ENCODE measurements at regions not wholly inside any gene's neighbourhood (a gene's known extent, or its start where the extent isn't known, plus 50 kb on each side); places are given as distances from the start of the nearest gene placed in this dataset.

GRCh38 chr2:122368576-122369243, 613.3 kb downstream of the TSN start:
- Histone ChIP-seq H3K4me3 (no peak overlapping the region), H3K4me1 (no peaks in the 10 kb centered on the region), H3K36me3 (no peaks in the 10 kb centered on the region), H3K9me3 (no peaks in the 10 kb centered on the region), H3K27ac (no peak overlapping the region), H3K27me3 (no peaks in the 10 kb centered on the region)
- no peak for DNase-seq
- TF ChIP-seq POLR2A (IDR thresholded peaks at IDR 0.05) (no peak), CTCF (IDR thresholded peaks at IDR 0.05) (no peak)

- no peaks in the 10 kb centered on the region for H3K9me3 ChIP-seq
- H3K4me1 ChIP-seq: no peaks in the 10 kb centered on the region
- H3K27me3 ChIP-seq: no peaks in the 10 kb centered on the region
- no peak for TF ChIP-seq CTCF (IDR thresholded peaks at IDR 0.05)
- TF ChIP-seq POLR2A (IDR thresholded peaks at IDR 0.05): no peak
- no peak overlapping the region for H3K27ac ChIP-seq
- no peak for DNase-seq
- no peaks in the 10 kb centered on the region for H3K36me3 ChIP-seq
- H3K4me3 ChIP-seq: no peak overlapping the region
Observed at GRCh38 chr2:122378521-122378920, 623.1 kb downstream of the TSN start.

GRCh38 chr2:122384768-122385333, 629.4 kb downstream of the TSN start:
- H3K4me1 ChIP-seq: no peaks in the 10 kb centered on the region
- H3K36me3 ChIP-seq: no peaks in the 10 kb centered on the region
- DNase-seq: no peak
- no peak for TF ChIP-seq CTCF (IDR thresholded peaks at IDR 0.05)
- no peak for TF ChIP-seq POLR2A (IDR thresholded peaks at IDR 0.05)
- H3K27me3 ChIP-seq: no peaks in the 10 kb centered on the region
- H3K27ac ChIP-seq: no peak overlapping the region
- peaks cover 0 to 10% (median 0%) of the 10 kb centered on the region in 4 donors for H3K9me3 ChIP-seq
- H3K4me3 ChIP-seq: no peak overlapping the region

- Histone ChIP-seq H3K4me1 (no peaks in the 10 kb centered on the region), H3K9me3 (peaks cover 0 to 10% (median 0%) of the 10 kb centered on the region in 4 donors), H3K27ac (no peak overlapping the region), H3K4me3 (no peak overlapping the region), H3K36me3 (no peaks in the 10 kb centered on the region), H3K27me3 (no peaks in the 10 kb centered on the region)
- TF ChIP-seq CTCF (IDR thresholded peaks at IDR 0.05) (no peak), POLR2A (IDR thresholded peaks at IDR 0.05) (no peak)
- no peak for DNase-seq
Observed at GRCh38 chr2:122388208-122388607, 632.8 kb downstream of the TSN start.

GRCh38 chr2:122389694-122390093, 634.2 kb downstream of the TSN start:
- TF ChIP-seq CTCF (IDR thresholded peaks at IDR 0.05): no peak
- TF ChIP-seq POLR2A (IDR thresholded peaks at IDR 0.05): no peak
- peaks cover 0 to 10% (median 0%) of the 10 kb centered on the region in 4 donors for H3K9me3 ChIP-seq
- no peak for DNase-seq
- no peak overlapping the region for H3K4me3 ChIP-seq
- no peaks in the 10 kb centered on the region for H3K4me1 ChIP-seq
- no peaks in the 10 kb centered on the region for H3K36me3 ChIP-seq
- no peak overlapping the region for H3K27ac ChIP-seq
- H3K27me3 ChIP-seq: no peaks in the 10 kb centered on the region

Measured in Peyer's patch (tissue), 4 donors.